ENCODE measurements at regions not wholly inside any gene's neighbourhood (a gene's known extent, or its start where the extent isn't known, plus 50 kb on each side); places are given as distances from the start of the nearest gene placed in this dataset.

- Mint-ChIP-seq H3K4me3 (no peak overlapping the region), H3K9me3 (ENCODE audit: insufficient read depth) (no peaks in the 10 kb centered on the region), H3K27me3 (ENCODE audit: low read depth) (no peaks in the 10 kb centered on the region), H3K4me1 (ENCODE audit: low read depth) (no peaks in the 10 kb centered on the region), H3K36me3 (ENCODE audit: low read depth) (no peaks in the 10 kb centered on the region), H3K27ac (no peak overlapping the region)
- DNase-seq, result no peak
- CTCF ChIA-PET, result no interaction called here
- no peak for ATAC-seq
- POLR2A ChIA-PET, result interaction anchor here (0.6 kb wide), 1 partner anchor 20 kb away, joined by 4 read pairs; no protein-coding TSS in a partner anchor
These were observed 125.8 kb upstream of the STX18 start for GRCh38 chr4:4667622-4668081.

- ChIA-PET POLR2A (interaction anchor here (0.6 kb wide), 1 partner anchor 19 kb away, joined by 4 read pairs; no protein-coding TSS in a partner anchor), CTCF (no interaction called here)
- no peak overlapping the region for H3K27ac Mint-ChIP-seq
- H3K27me3 Mint-ChIP-seq (ENCODE audit: low read depth), result no peaks in the 10 kb centered on the region
- ATAC-seq, result no peak
- no peaks in the 10 kb centered on the region for H3K36me3 Mint-ChIP-seq (ENCODE audit: low read depth)
- H3K9me3 Mint-ChIP-seq (ENCODE audit: insufficient read depth), result no peaks in the 10 kb centered on the region
- no peaks in the 10 kb centered on the region for H3K4me1 Mint-ChIP-seq (ENCODE audit: low read depth)
- no peak overlapping the region for H3K4me3 Mint-ChIP-seq
- DNase-seq, result no peak
These were observed 125.1 kb upstream of the STX18 start for GRCh38 chr4:4666693-4667621.

- ATAC-seq (no peak), DNase-seq (no peak)
- Mint-ChIP-seq H3K27me3 (ENCODE audit: low read depth) (no peaks in the 10 kb centered on the region), H3K9me3 (ENCODE audit: insufficient read depth) (no peaks in the 10 kb centered on the region), H3K4me3 (no peak overlapping the region), H3K36me3 (ENCODE audit: low read depth) (no peaks in the 10 kb centered on the region), H3K4me1 (ENCODE audit: low read depth) (no peaks in the 10 kb centered on the region), H3K27ac (no peak overlapping the region)
- ChIA-PET POLR2A (no interaction called here), CTCF (no interaction called here)
These were observed 124.3 kb upstream of the STX18 start for GRCh38 chr4:4666187-4666586.

- H3K36me3 Mint-ChIP-seq (ENCODE audit: low read depth), result no peaks in the 10 kb centered on the region
- no peak for DNase-seq
- H3K9me3 Mint-ChIP-seq (ENCODE audit: insufficient read depth), result no peaks in the 10 kb centered on the region
- no peak overlapping the region for H3K4me3 Mint-ChIP-seq
- POLR2A ChIA-PET, result no interaction called here
- H3K27me3 Mint-ChIP-seq (ENCODE audit: low read depth), result no peaks in the 10 kb centered on the region
- H3K4me1 Mint-ChIP-seq (ENCODE audit: low read depth), result peaks cover 4% of the 10 kb centered on the region
- CTCF ChIA-PET, result no interaction called here
- no peak overlapping the region for H3K27ac Mint-ChIP-seq
- ATAC-seq, result no peak
These were observed 122.4 kb upstream of the STX18 start for GRCh38 chr4:4664234-4664633.

GRCh38 chr4:4663028-4663427 lies 121.2 kb upstream of the STX18 start:
- no peak for DNase-seq
- ChIA-PET CTCF (no interaction called here), POLR2A (no interaction called here)
- no peak for ATAC-seq
- H3K27ac Mint-ChIP-seq, result no peak overlapping the region
- H3K4me3 Mint-ChIP-seq, result no peak overlapping the region
- H3K36me3 Mint-ChIP-seq (ENCODE audit: low read depth), result no peaks in the 10 kb centered on the region
- H3K9me3 Mint-ChIP-seq (ENCODE audit: insufficient read depth), result no peaks in the 10 kb centered on the region
- peaks cover 4% of the 10 kb centered on the region for H3K4me1 Mint-ChIP-seq (ENCODE audit: low read depth)
- no peaks in the 10 kb centered on the region for H3K27me3 Mint-ChIP-seq (ENCODE audit: low read depth)

- no peak for DNase-seq
- Mint-ChIP-seq H3K4me3 (no peak overlapping the region), H3K27me3 (ENCODE audit: low read depth) (no peaks in the 10 kb centered on the region), H3K9me3 (ENCODE audit: insufficient read depth) (no peaks in the 10 kb centered on the region), H3K27ac (no peak overlapping the region), H3K36me3 (ENCODE audit: low read depth) (no peaks in the 10 kb centered on the region), H3K4me1 (ENCODE audit: low read depth) (peaks cover 4% of the 10 kb centered on the region)
- ChIA-PET CTCF (no interaction called here), POLR2A (no interaction called here)
- ATAC-seq, result no peak
These were observed 120.4 kb upstream of the STX18 start for GRCh38 chr4:4662230-4662629.

GRCh38 chr4:4659871-4660651 lies 118.2 kb upstream of the STX18 start:
- no peak overlapping the region for H3K4me3 Mint-ChIP-seq
- DNase-seq (no peak), ATAC-seq (no peak)
- POLR2A ChIA-PET, result no interaction called here
- no peak overlapping the region for H3K27ac Mint-ChIP-seq
- CTCF ChIA-PET, result interaction anchor here (1.2 kb wide), 1 partner anchor 9 kb away, joined by 3 read pairs; no protein-coding TSS in a partner anchor
- H3K27me3 Mint-ChIP-seq (ENCODE audit: low read depth), result no peaks in the 10 kb centered on the region
- no peaks in the 10 kb centered on the region for H3K9me3 Mint-ChIP-seq (ENCODE audit: insufficient read depth)
- H3K36me3 Mint-ChIP-seq (ENCODE audit: low read depth), result no peaks in the 10 kb centered on the region
- H3K4me1 Mint-ChIP-seq (ENCODE audit: low read depth), result peaks cover 4% of the 10 kb centered on the region

GRCh38 chr4:4658052-4658451 lies 116.2 kb upstream of the STX18 start:
- CTCF ChIA-PET, result no interaction called here
- Mint-ChIP-seq H3K27me3 (ENCODE audit: low read depth) (no peaks in the 10 kb centered on the region), H3K27ac (no peak overlapping the region), H3K36me3 (ENCODE audit: low read depth) (no peaks in the 10 kb centered on the region), H3K4me1 (ENCODE audit: low read depth) (peaks cover 4% of the 10 kb centered on the region), H3K4me3 (no peak overlapping the region), H3K9me3 (ENCODE audit: insufficient read depth) (no peaks in the 10 kb centered on the region)
- POLR2A ChIA-PET, result no interaction called here
- ATAC-seq (no peak), DNase-seq (no peak)

- Mint-ChIP-seq H3K4me3 (no peak overlapping the region), H3K36me3 (ENCODE audit: low read depth) (no peaks in the 10 kb centered on the region), H3K9me3 (ENCODE audit: insufficient read depth) (no peaks in the 10 kb centered on the region), H3K27ac (no peak overlapping the region), H3K27me3 (ENCODE audit: low read depth) (no peaks in the 10 kb centered on the region), H3K4me1 (ENCODE audit: low read depth) (peaks cover 4% of the 10 kb centered on the region)
- DNase-seq, result no peak
- no peak for ATAC-seq
- POLR2A ChIA-PET, result no interaction called here
- CTCF ChIA-PET, result no interaction called here
These were observed 115.1 kb upstream of the STX18 start for GRCh38 chr4:4656977-4657376.

- Mint-ChIP-seq H3K27me3 (ENCODE audit: low read depth) (no peaks in the 10 kb centered on the region), H3K9me3 (ENCODE audit: insufficient read depth) (no peaks in the 10 kb centered on the region), H3K27ac (no peak overlapping the region), H3K4me3 (no peak overlapping the region), H3K4me1 (ENCODE audit: low read depth) (peaks cover 2% of the 10 kb centered on the region), H3K36me3 (ENCODE audit: low read depth) (no peaks in the 10 kb centered on the region)
- no peak for ATAC-seq
- POLR2A ChIA-PET, result no interaction called here
- no peak for DNase-seq
- CTCF ChIA-PET, result no interaction called here
These were observed 114.1 kb upstream of the STX18 start for GRCh38 chr4:4655901-4656300.

GRCh38 chr4:4655011-4655410 lies 113.2 kb upstream of the STX18 start:
- no peak overlapping the region for H3K4me3 Mint-ChIP-seq
- CTCF ChIA-PET, result interaction anchor here (0.9 kb wide), 1 partner anchor 14 kb away, joined by 4 read pairs; no protein-coding TSS in a partner anchor
- ATAC-seq, result no peak

More at GRCh38 chr4:4655011-4655410, 113.2 kb upstream of the STX18 start:
- Mint-ChIP-seq H3K9me3 (ENCODE audit: insufficient read depth) (no peaks in the 10 kb centered on the region), H3K36me3 (ENCODE audit: low read depth) (no peaks in the 10 kb centered on the region), H3K27ac (no peak overlapping the region), H3K4me1 (ENCODE audit: low read depth) (peaks cover 2% of the 10 kb centered on the region), H3K27me3 (ENCODE audit: low read depth) (no peaks in the 10 kb centered on the region)
- DNase-seq, result no peak
- POLR2A ChIA-PET, result no interaction called here
